IMR-90 (cell line): ENCODE measurements at regions not wholly inside any gene's neighbourhood (a gene's known extent, or its start where the extent isn't known, plus 50 kb on each side); places are given as distances from the start of the nearest gene placed in this dataset.

Experiments used
- ATAC-seq: fragments of 200-7000 bp; cut with Tn5 transposase; 2 replicates; pipeline ENCODE4 v1.9.1; 2020; ENCODE audit warnings: low read depth, mild to moderate bottlenecking, moderate library complexity
- BruUV-seq: library from RNA; stranded (reverse); fragments of 400-500 nt; replicated peaks from 2 replicates; lab custom pipeline; 2021; lab: Mats Ljungman, UMichigan
- CTCF ChIA-PET: fragments of 300-600 bp; formaldehyde crosslinking; extraction: SDS; loops from one replicate; lab custom pipeline; 2021; ENCODE audit warnings: antibody characterized with exemption; lab: Yijun Ruan, JAX
- POLR2A ChIA-PET: fragments of 300-600 bp; sonication (Branson Sonifier 250); formaldehyde crosslinking; loops from one replicate; lab custom pipeline; 2022; ENCODE audit warnings: antibody characterized with exemption; ENCODE audit not compliant: unreplicated experiment; lab: Charles Lee
- DNase-seq: peaks from one replicate; pipeline ENCODE4 v3.0.0; 2013
- H2AFZ ChIP-seq: replicated peaks from 2 replicates; pipeline ENCODE3; 2013; ENCODE audit warnings: low read length, mild to moderate bottlenecking; ENCODE audit not compliant: poor library complexity
- H2AK5ac ChIP-seq: 2 replicates; pipeline ENCODE4 v1.6.1; 2013; ENCODE audit warnings: low read depth, low read length, inconsistent platforms
- H2AK9ac ChIP-seq: replicated peaks from 2 replicates; pipeline ENCODE3; 2013; ENCODE audit warnings: mild to moderate bottlenecking, low read depth, low read length, moderate library complexity; ENCODE audit not compliant: poor library complexity
- H2BK120ac ChIP-seq: 2 replicates; pipeline ENCODE4 v1.6.1; 2013; ENCODE audit warnings: low read depth, low read length, inconsistent platforms
- H2BK15ac ChIP-seq: 3 replicates; pipeline ENCODE4 v1.6.1; 2013; ENCODE audit warnings: low read depth, low read length, inconsistent platforms
- H2BK20ac ChIP-seq: 2 replicates; pipeline ENCODE4 v1.6.1; 2013; ENCODE audit warnings: low read depth, mild to moderate bottlenecking, inconsistent platforms, low read length, moderate library complexity
- H2BK5ac ChIP-seq: 2 replicates; pipeline ENCODE4 v1.6.1; 2013; ENCODE audit warnings: mild to moderate bottlenecking, low read depth, low read length, inconsistent platforms; ENCODE audit not compliant: poor library complexity, severe bottlenecking
- H3K14ac ChIP-seq: replicated peaks from 2 replicates; pipeline ENCODE4 v1.6.1; 2013; ENCODE audit warnings: low read depth, low read length, inconsistent platforms
- H3K18ac ChIP-seq: 2 replicates; pipeline ENCODE4 v1.6.1; 2013; ENCODE audit warnings: low read depth, low read length, control low read depth
- H3K23ac ChIP-seq: 2 replicates; pipeline ENCODE4 v1.6.1; 2013; ENCODE audit warnings: low read depth, low read length, inconsistent platforms
- H3K27ac ChIP-seq: 2 replicates; pipeline ENCODE4 v1.5.1; 2013; ENCODE audit warnings: mild to moderate bottlenecking, control low read depth, low read length; ENCODE audit not compliant: insufficient read depth
- H3K27me3 ChIP-seq: 2 replicates; pipeline ENCODE4 v1.6.1; 2013; ENCODE audit warnings: low read length; ENCODE audit not compliant: control insufficient read depth, insufficient read depth
- H3K36me3 ChIP-seq: 2 replicates; pipeline ENCODE4 v1.6.1; 2013; ENCODE audit warnings: low read length, mixed read lengths; ENCODE audit not compliant: control insufficient read depth, insufficient read depth
- H3K4ac ChIP-seq: 2 replicates; pipeline ENCODE4 v1.6.1; 2013; ENCODE audit warnings: low read depth, low read length, inconsistent platforms
- H3K4me1 ChIP-seq: 2 replicates; pipeline ENCODE4 v1.6.1; 2013; ENCODE audit warnings: low read length, mixed read lengths; ENCODE audit not compliant: control insufficient read depth, insufficient read depth
- H3K4me2 ChIP-seq: 2 replicates; pipeline ENCODE4 v1.6.1; 2013; ENCODE audit warnings: low read depth, mild to moderate bottlenecking, control low read depth, low read length, moderate library complexity
- H3K4me3 ChIP-seq: 2 replicates; pipeline ENCODE4 v1.5.1; 2013; ENCODE audit warnings: low read depth, mild to moderate bottlenecking, control low read depth, low read length, moderate library complexity; ENCODE audit not compliant: insufficient read depth
- H3K56ac ChIP-seq: 2 replicates; pipeline ENCODE4 v1.6.1; 2013; ENCODE audit warnings: low read length, inconsistent platforms; ENCODE audit not compliant: insufficient read depth; ENCODE audit errors: extremely low read depth
- H3K79me1 ChIP-seq, 2 experiments: 2 replicates each; pipeline ENCODE4 v1.6.1; 2013; ENCODE audit warnings: low read length in 2 of 2, inconsistent platforms in 1 of 2, low read depth in 1 of 2
- H3K9ac ChIP-seq: 2 replicates; pipeline ENCODE4 v1.6.1; 2013; ENCODE audit warnings: low read depth, low read length, control low read depth
- H3K9me1 ChIP-seq: 2 replicates; pipeline ENCODE4 v1.6.1; 2013; ENCODE audit warnings: low read length, inconsistent platforms; ENCODE audit not compliant: insufficient read depth
- H3K9me3 ChIP-seq: 2 replicates; pipeline ENCODE4 v1.6.1; 2013; ENCODE audit warnings: low read length; ENCODE audit not compliant: control insufficient read depth, insufficient read depth
- H4K20me1 ChIP-seq: 2 replicates; pipeline ENCODE4 v1.6.1; 2013; ENCODE audit warnings: low read length, inconsistent platforms; ENCODE audit not compliant: insufficient read depth
- H4K5ac ChIP-seq: 2 replicates; pipeline ENCODE4 v1.6.1; 2013; ENCODE audit warnings: mild to moderate bottlenecking, low read depth, low read length, control low read depth
- H4K8ac ChIP-seq, 2 experiments: 2 replicates each; pipeline ENCODE4 v1.6.1; 2013; ENCODE audit warnings: low read depth in 2 of 2, low read length in 2 of 2, control low read depth in 1 of 2, inconsistent platforms in 1 of 2
- H4K91ac ChIP-seq: 2 replicates; pipeline ENCODE4 v1.6.1; 2013; ENCODE audit warnings: low read depth, low read length, inconsistent platforms; ENCODE audit not compliant: insufficient read depth
- ELK1 ChIP-seq: fragments of 150-350 bp; IDR thresholded peaks from 2 replicates; pipeline ENCODE4 v1.6.1; 2016; ENCODE audit warnings: low read depth, mild to moderate bottlenecking, low read length, moderate library complexity, borderline replicate concordance
- MAFK ChIP-seq: IDR thresholded peaks from 2 replicates; pipeline ENCODE4 v1.6.1; 2012; ENCODE audit warnings: low read depth, low read length, improper control_type of control experiment
- MXI1 ChIP-seq: IDR thresholded peaks from 2 replicates; pipeline ENCODE4 v1.6.1; 2012; ENCODE audit warnings: low read depth, mild to moderate bottlenecking, low read length, moderate library complexity, borderline replicate concordance
- NFE2L2 ChIP-seq: fragments of 150-350 bp; IDR thresholded peaks from 2 replicates; pipeline ENCODE4 v1.6.1; 2016; ENCODE audit warnings: low read depth, mild to moderate bottlenecking, low read length
- SMC3 ChIP-seq: fragments of 150-350 bp; IDR thresholded peaks from 2 replicates; pipeline ENCODE4 v1.6.1; 2016; ENCODE audit warnings: low read depth, mild to moderate bottlenecking, antibody characterized with exemption, low read length, moderate library complexity
- WGBS, 2 experiments: methylation state at CpG; one replicate each; pipeline versions ENCODE4 v1.1.5 to v1.1.7; 2013; ENCODE audit warnings: missing lambda C conversion rate in 2 of 2; ENCODE audit not compliant: insufficient read length in 1 of 2; ENCODE audit errors: extremely low coverage in 2 of 2; 5-methylcytosine and 5-hydroxymethylcytosine counted together
- dilution Hi-C: fragments of 300-500 bp; cut with HindIII; formaldehyde crosslinking; loops from one replicate; pipeline ENCODE4 v1.14.3; 2018; ENCODE audit warnings: low sequenced_read_pairs; ENCODE audit not compliant: unreplicated experiment
- in situ Hi-C: fragments of 300-500 bp; cut with MboI; formaldehyde crosslinking; loops from 3 replicates; pipeline ENCODE4 v1.14.3; 2019; ENCODE audit warnings: low sequenced_read_pairs, inconsistent platforms, mixed read lengths
- intact Hi-C: fragments of 100-400 bp; cut with micrococcal nuclease; formaldehyde crosslinking; loops from 2 replicates; pipeline ENCODE4 v1.10.0; 2022
- TF ChIP-seq, protein P1 (sequence below): conservative IDR thresholded peaks from 2 replicates; pipeline ENCODE4 v1.5.1; 2012; ENCODE audit warnings: mild to moderate bottlenecking, low read depth, low read length, improper control_type of control experiment

GRCh38 chr2:76625101-76625500 is 897.1 kb downstream of the LRRTM4 start:
- Histone ChIP-seq H3K27me3 (no peaks in the 10 kb centered on the region), H3K79me1 (no peaks in the 10 kb centered on the region), H2BK20ac (no peak overlapping the region), H4K8ac (no peak overlapping the region), H3K18ac (no peak overlapping the region), H3K23ac (no peak overlapping the region), H2BK120ac (no peak overlapping the region), H3K9me3 (peaks cover 11% of the 10 kb centered on the region; the same call in 1 of the 2 replicates), H2AK9ac (no peak overlapping the region), H4K20me1 (no peaks in the 10 kb centered on the region), H3K27ac (no peak overlapping the region), H3K9ac (no peak overlapping the region), H3K4me1 (no peaks in the 10 kb centered on the region), H4K91ac (no peak overlapping the region), H3K4me2 (no peak overlapping the region), H2BK15ac (no peak overlapping the region), H2AK5ac (no peak overlapping the region), H3K14ac (no peak overlapping the region), H2AFZ (no peak overlapping the region), H3K4ac (no peak overlapping the region), H2BK5ac (no peak overlapping the region), H3K56ac (no peak overlapping the region), H3K36me3 (no peaks in the 10 kb centered on the region), H4K5ac (no peak overlapping the region), H3K4me3 (no peak overlapping the region), H3K9me1 (no peaks in the 10 kb centered on the region)
- in situ Hi-C loops (no loop called here), dilution Hi-C loops (no loop called here), intact Hi-C loops (no loop called here)
- no peak for DNase-seq
- ATAC-seq, result no peak
- ChIA-PET CTCF (no interaction called here), POLR2A (no interaction called here)
- no peak for TF ChIP-seq SMC3
- TF ChIP-seq NFE2L2, result no peak
- TF ChIP-seq, protein P1, sequence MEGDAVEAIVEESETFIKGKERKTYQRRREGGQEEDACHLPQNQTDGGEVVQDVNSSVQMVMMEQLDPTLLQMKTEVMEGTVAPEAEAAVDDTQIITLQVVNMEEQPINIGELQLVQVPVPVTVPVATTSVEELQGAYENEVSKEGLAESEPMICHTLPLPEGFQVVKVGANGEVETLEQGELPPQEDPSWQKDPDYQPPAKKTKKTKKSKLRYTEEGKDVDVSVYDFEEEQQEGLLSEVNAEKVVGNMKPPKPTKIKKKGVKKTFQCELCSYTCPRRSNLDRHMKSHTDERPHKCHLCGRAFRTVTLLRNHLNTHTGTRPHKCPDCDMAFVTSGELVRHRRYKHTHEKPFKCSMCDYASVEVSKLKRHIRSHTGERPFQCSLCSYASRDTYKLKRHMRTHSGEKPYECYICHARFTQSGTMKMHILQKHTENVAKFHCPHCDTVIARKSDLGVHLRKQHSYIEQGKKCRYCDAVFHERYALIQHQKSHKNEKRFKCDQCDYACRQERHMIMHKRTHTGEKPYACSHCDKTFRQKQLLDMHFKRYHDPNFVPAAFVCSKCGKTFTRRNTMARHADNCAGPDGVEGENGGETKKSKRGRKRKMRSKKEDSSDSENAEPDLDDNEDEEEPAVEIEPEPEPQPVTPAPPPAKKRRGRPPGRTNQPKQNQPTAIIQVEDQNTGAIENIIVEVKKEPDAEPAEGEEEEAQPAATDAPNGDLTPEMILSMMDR, result no peak
- TF ChIP-seq ELK1, result no peak
- no peak for TF ChIP-seq MXI1
- no peak for TF ChIP-seq MAFK
- no TSS peak for BruUV-seq
- no CpG with 5 or more reads among the region's 3 CpGs for WGBS, 2 experiments
